Fibroblast of pulmonary artery (primary cell): ENCODE measurements at regions not wholly inside any gene's neighbourhood (a gene's known extent, or its start where the extent isn't known, plus 50 kb on each side); places are given as distances from the start of the nearest gene placed in this dataset.

Experiments used
- DNase-seq: peaks from one replicate; pipeline ENCODE4 v3.0.0-alpha.2; 2010; ENCODE audit warnings: low read depth
- H3K4me3 ChIP-seq: replicated peaks from 2 replicates; pipeline ENCODE4 v1.5.1; 2011; ENCODE audit warnings: low read depth, mild to moderate bottlenecking, control low read depth, low read length, moderate library complexity
- TF ChIP-seq, protein P1 (sequence below): IDR thresholded peaks from 2 replicates; pipeline ENCODE4 v1.5.1; 2011; ENCODE audit warnings: mild to moderate bottlenecking, control low read depth, low read length, inconsistent platforms; ENCODE audit errors: missing control alignments

DNA sequence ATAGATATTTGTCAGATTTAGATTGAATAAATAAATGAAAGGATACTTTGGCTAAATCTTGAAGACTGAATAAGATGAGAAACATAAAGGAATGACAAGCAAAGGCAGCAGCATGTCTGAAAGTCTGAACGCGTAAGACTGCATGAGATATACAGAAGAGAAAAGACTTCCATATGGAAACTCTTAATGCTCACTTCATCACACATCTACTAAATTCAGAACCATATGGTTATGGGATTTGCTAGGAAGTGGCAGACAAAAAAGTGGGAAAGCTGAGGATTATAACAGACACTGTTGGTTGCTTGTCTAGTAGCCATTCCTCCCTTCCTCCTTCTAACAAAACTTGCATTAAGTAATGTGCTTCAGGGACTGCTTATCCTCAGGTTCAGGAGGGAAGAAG lies 446.7 kb downstream of the KCTD12 start:
- H3K4me3 ChIP-seq: no peak overlapping the region
- TF ChIP-seq, protein P1, sequence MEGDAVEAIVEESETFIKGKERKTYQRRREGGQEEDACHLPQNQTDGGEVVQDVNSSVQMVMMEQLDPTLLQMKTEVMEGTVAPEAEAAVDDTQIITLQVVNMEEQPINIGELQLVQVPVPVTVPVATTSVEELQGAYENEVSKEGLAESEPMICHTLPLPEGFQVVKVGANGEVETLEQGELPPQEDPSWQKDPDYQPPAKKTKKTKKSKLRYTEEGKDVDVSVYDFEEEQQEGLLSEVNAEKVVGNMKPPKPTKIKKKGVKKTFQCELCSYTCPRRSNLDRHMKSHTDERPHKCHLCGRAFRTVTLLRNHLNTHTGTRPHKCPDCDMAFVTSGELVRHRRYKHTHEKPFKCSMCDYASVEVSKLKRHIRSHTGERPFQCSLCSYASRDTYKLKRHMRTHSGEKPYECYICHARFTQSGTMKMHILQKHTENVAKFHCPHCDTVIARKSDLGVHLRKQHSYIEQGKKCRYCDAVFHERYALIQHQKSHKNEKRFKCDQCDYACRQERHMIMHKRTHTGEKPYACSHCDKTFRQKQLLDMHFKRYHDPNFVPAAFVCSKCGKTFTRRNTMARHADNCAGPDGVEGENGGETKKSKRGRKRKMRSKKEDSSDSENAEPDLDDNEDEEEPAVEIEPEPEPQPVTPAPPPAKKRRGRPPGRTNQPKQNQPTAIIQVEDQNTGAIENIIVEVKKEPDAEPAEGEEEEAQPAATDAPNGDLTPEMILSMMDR: no peak
- DNase-seq: no peak

DNA sequence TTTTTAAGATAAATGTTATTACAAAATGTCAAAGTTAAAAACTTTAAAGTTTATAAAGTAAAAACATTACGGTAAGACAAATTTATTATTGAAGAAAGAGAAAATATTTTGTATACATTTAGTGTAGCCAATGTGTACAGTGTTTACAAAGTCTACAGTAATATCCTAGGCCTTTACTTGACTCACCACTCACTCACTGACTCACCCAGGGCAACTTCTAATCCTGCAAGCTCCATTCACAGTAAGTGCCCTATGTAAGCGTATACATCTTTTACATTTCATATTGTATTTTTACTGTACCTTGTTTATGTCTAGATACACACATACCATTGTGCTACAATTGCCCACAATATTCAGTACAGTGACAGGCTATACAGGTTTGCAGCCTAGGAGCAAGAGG lies 448.2 kb downstream of the KCTD12 start:
- no peak for DNase-seq
- TF ChIP-seq, protein P1: no peak
- H3K4me3 ChIP-seq: no peak overlapping the region

DNA sequence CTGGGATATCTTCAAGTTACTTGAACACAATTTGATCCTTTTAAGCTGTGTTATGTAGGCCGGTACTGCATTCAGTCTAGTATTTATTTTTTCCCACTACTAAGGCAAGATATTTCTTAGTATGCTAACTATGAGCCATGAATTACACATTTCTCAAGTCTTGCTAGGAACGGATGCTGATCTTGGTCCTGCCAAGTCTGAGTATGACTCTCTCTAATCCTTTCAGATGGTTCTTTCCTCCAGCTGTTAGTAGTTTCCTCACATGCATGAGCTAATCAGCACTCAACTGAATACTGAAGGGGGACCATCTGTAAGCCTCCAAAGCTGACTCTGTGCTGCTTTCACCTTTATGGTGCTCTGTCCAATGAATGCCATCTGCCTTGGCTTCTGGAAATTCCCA lies 460.3 kb downstream of the KCTD12 start:
- no peak overlapping the region for H3K4me3 ChIP-seq
- TF ChIP-seq, protein P1: no peak
- peak; percentile 89 for DNase-seq

DNA sequence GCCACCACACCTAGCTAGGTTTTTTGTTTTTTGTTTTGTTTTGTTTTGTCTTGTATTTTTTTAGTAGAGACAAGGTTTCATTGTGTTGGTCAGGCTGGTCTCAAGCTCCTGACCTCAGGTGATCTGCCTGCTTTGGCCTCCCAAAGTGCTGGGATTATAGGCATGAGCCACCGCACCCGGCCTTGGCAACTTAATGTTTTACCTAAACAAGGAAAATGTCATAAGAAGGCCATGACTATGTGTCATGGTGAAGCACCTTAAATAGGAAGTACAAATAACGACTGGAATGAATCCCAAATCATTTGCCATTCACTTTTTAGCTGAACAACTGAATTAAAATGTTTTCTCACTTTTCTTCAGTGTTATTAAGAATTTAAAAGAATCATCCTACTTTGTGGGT lies 465.2 kb downstream of the KCTD12 start:
- TF ChIP-seq, protein P1: no peak
- H3K4me3 ChIP-seq: no peak overlapping the region
- DNase-seq: no peak

DNA sequence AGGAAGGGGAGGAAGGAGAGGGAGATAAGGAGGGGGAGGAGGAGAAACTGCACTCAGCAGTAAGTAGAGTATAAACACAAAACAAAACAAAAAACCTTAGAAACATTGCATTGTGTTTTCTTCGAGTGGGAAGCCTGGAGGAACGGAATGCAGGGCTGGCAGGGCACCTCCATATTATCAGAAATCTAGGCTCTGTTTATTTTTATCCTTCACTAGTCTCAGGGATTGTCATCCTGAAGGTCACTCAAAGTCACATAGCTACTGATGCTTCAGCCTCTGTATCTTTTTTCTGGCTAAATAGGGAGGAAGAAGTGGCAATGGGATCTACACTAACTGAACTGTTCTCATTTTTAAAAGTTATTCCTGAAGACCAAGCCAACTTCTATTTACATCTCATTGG lies 467.8 kb downstream of the KCTD12 start:
- TF ChIP-seq, protein P1: no peak
- peak; percentile 3 for DNase-seq
- no peak overlapping the region for H3K4me3 ChIP-seq

DNA sequence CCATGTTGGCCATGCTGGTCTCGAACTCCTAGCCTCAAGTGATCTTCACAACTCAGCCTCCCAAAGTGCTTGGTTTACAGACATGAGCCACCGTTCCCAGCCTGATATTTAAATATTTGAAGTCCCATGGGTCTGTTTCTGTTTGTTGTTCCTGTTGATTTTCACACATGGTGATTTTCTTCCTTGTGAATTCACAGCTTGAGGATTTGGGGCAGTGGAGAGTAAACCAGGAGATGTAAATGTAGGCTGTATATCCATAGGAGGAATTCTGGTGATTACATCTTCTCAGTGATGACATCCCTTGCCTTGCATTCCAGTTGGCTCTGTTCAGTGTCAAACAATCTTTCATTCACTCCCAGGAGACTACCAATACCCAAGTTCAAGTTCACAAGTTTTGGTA lies 471.9 kb downstream of the KCTD12 start:
- no peak for DNase-seq
- TF ChIP-seq, protein P1: no peak
- no peak overlapping the region for H3K4me3 ChIP-seq

DNA sequence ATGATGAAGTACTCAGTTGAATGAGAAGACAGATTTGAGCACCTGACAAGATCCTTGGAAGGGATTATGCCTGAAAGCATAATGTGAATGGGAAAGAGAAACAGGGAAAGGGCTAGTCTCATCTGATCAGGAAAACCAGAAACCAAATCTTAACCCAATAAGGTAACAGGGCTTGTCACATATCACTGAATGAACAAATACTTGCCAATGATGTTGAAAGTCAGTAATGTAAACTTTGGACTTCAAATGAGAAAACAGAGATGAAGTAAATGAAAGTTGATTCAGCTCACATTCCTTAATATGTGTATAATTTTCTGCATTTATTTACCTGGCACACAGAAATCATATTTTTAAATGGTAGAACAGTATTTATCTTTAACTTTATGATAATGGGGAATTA lies 480.0 kb downstream of the KCTD12 start:
- no peak for DNase-seq
- TF ChIP-seq, protein P1: no peak
- no peak overlapping the region for H3K4me3 ChIP-seq
